ENCODE measurements at regions not wholly inside any gene's neighbourhood (a gene's known extent, or its start where the extent isn't known, plus 50 kb on each side); places are given as distances from the start of the nearest gene placed in this dataset.

GRCh38 chr15:81811736-81812135 lies 234.1 kb downstream of the MEX3B start:
- H3K4me3 ChIP-seq (ENCODE audit: low read depth, low read length) = no peak overlapping the region
- H3K18ac ChIP-seq (ENCODE audit: low read length) = no peak overlapping the region
- no peaks in the 10 kb centered on the region for H3K4me1 ChIP-seq (ENCODE audit: control insufficient read depth in 1 of 2, insufficient read depth in 2 of 2, low read length in 2 of 2)
- no peaks in the 10 kb centered on the region for H3K79me2 ChIP-seq (ENCODE audit: control insufficient read depth, insufficient read depth, low read length, poor library complexity)
- H4K91ac ChIP-seq (ENCODE audit: low read depth, low read length) = no peak overlapping the region
- H3K14ac ChIP-seq (ENCODE audit: low read length) = no peak overlapping the region
- no peak overlapping the region for H2BK12ac ChIP-seq (ENCODE audit: low read length)
- DNase-seq = no peak
- H2AK5ac ChIP-seq (ENCODE audit: low read length) = no peak overlapping the region
- no peak overlapping the region for H4K8ac ChIP-seq (ENCODE audit: low read depth, low read length)
- H3K9me3 ChIP-seq (ENCODE audit: insufficient read depth, low read depth, low read length) = no peaks in the 10 kb centered on the region
- H3K9ac ChIP-seq (ENCODE audit: low read length) = no peak overlapping the region
- H3K79me1 ChIP-seq (ENCODE audit: low read length) = no peaks in the 10 kb centered on the region
- H2BK120ac ChIP-seq (ENCODE audit: insufficient read depth, low read length, poor library complexity) = no peak overlapping the region
- no peak overlapping the region for H2AFZ ChIP-seq (ENCODE audit: insufficient read depth, low read length, poor library complexity)
- no peak overlapping the region for H3K23ac ChIP-seq (ENCODE audit: low read length)
- no CpG with 5 or more reads among the region's 6 CpGs for WGBS (ENCODE audit: extremely low coverage, insufficient coverage, insufficient read length)
- H3K4me2 ChIP-seq (ENCODE audit: low read length) = no peak overlapping the region
- H3K4ac ChIP-seq (ENCODE audit: low read depth, low read length) = no peak overlapping the region
- H2BK5ac ChIP-seq (ENCODE audit: low read depth, low read length, poor library complexity) = no peak overlapping the region
- H4K12ac ChIP-seq (ENCODE audit: low read depth, low read length) = no peak overlapping the region
- H3K27me3 ChIP-seq (ENCODE audit: insufficient read depth, low read length) = no peaks in the 10 kb centered on the region
- H3K36me3 ChIP-seq (ENCODE audit: control insufficient read depth in 1 of 2, insufficient read depth in 2 of 2, low read length in 2 of 2) = no peaks in the 10 kb centered on the region
- H3K27ac ChIP-seq (ENCODE audit: low read depth, low read length) = no peak overlapping the region

DNA sequence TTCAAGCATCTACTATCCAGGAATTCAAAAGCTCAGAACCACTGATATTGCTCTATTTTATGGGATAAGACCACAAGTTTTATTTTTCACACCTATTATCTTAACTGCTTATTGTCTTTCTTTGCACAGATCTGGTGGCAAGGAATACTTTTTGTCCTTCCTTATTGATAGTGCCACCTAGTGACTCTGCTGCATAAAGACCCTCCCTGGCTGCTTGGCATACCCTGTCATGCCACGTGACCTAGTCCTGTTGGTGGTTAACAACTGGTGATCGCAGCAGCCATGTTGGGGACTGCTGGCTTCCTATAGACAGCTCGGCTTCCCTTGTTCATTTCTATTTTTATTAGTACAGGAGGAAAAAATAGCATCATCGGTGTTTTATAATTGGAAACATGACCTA lies 236.3 kb downstream of the MEX3B start:
- Histone ChIP-seq H2BK12ac (ENCODE audit: low read length) (no peak overlapping the region), H2AK5ac (ENCODE audit: low read length) (no peak overlapping the region), H2AFZ (ENCODE audit: insufficient read depth, low read length, poor library complexity) (no peak overlapping the region), H2BK120ac (ENCODE audit: insufficient read depth, low read length, poor library complexity) (no peak overlapping the region), H3K4ac (ENCODE audit: low read depth, low read length) (no peak overlapping the region), H4K8ac (ENCODE audit: low read depth, low read length) (no peak overlapping the region), H4K91ac (ENCODE audit: low read depth, low read length) (no peak overlapping the region), H3K23ac (ENCODE audit: low read length) (no peak overlapping the region), H3K4me3 (ENCODE audit: low read depth, low read length) (no peak overlapping the region), H3K4me1 (ENCODE audit: control insufficient read depth in 1 of 2, insufficient read depth in 2 of 2, low read length in 2 of 2) (no peaks in the 10 kb centered on the region), H3K27me3 (ENCODE audit: insufficient read depth, low read length) (no peaks in the 10 kb centered on the region), H2BK5ac (ENCODE audit: low read depth, low read length, poor library complexity) (no peak overlapping the region), H3K27ac (ENCODE audit: low read depth, low read length) (no peak overlapping the region), H3K9ac (ENCODE audit: low read length) (no peak overlapping the region), H4K12ac (ENCODE audit: low read depth, low read length) (no peak overlapping the region), H3K14ac (ENCODE audit: low read length) (no peak overlapping the region), H3K18ac (ENCODE audit: low read length) (no peak overlapping the region), H3K36me3 (ENCODE audit: control insufficient read depth in 1 of 2, insufficient read depth in 2 of 2, low read length in 2 of 2) (no peaks in the 10 kb centered on the region), H3K4me2 (ENCODE audit: low read length) (no peak overlapping the region), H3K79me1 (ENCODE audit: low read length) (no peaks in the 10 kb centered on the region), H3K79me2 (ENCODE audit: control insufficient read depth, insufficient read depth, low read length, poor library complexity) (no peaks in the 10 kb centered on the region), H3K9me3 (ENCODE audit: insufficient read depth, low read depth, low read length) (no peaks in the 10 kb centered on the region)
- WGBS (ENCODE audit: extremely low coverage, insufficient coverage, insufficient read length) = no CpG with 5 or more reads among the region's 4 CpGs
- DNase-seq = no peak

DNA sequence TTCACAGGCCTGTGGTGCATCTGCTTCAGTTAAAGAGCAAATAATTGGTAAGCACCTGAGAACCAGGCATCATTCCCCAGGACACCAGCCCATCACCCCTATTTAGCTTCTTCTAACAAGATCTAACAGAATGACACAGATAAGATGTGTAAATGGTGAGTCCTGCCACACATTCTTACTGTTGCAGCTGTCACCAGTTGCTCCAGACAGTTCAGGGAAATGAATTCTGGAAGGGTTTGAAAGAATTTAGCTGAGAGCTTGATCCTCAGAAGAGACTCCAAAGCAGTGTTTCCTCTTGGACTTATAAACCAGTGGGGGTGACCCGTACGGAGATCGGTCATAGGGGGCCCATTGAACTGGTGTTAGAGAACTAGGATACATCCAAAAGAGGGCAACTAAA lies 238.0 kb downstream of the MEX3B start:
- no peak overlapping the region for H4K12ac ChIP-seq (ENCODE audit: low read depth, low read length)
- peak in 1 of 2 donors; percentile 8 for DNase-seq
- H2BK120ac ChIP-seq (ENCODE audit: insufficient read depth, low read length, poor library complexity) = no peak overlapping the region
- H2BK5ac ChIP-seq (ENCODE audit: low read depth, low read length, poor library complexity) = no peak overlapping the region
- no peaks in the 10 kb centered on the region for H3K79me2 ChIP-seq (ENCODE audit: control insufficient read depth, insufficient read depth, low read length, poor library complexity)
- no peak overlapping the region for H3K27ac ChIP-seq (ENCODE audit: low read depth, low read length)
- no CpG with 5 or more reads among the region's 3 CpGs for WGBS (ENCODE audit: extremely low coverage, insufficient coverage, insufficient read length)
- no peaks in the 10 kb centered on the region for H3K79me1 ChIP-seq (ENCODE audit: low read length)
- H3K14ac ChIP-seq (ENCODE audit: low read length) = no peak overlapping the region
- H3K4me3 ChIP-seq (ENCODE audit: low read depth, low read length) = no peak overlapping the region
- peaks cover 0 to 4% of the 10 kb centered on the region in 2 experiments for H3K4me1 ChIP-seq (ENCODE audit: control insufficient read depth in 1 of 2, insufficient read depth in 2 of 2, low read length in 2 of 2)
- H3K27me3 ChIP-seq (ENCODE audit: insufficient read depth, low read length) = no peaks in the 10 kb centered on the region
- H3K18ac ChIP-seq (ENCODE audit: low read length) = no peak overlapping the region
- H3K23ac ChIP-seq (ENCODE audit: low read length) = no peak overlapping the region
- no peak overlapping the region for H2BK12ac ChIP-seq (ENCODE audit: low read length)
- H3K4ac ChIP-seq (ENCODE audit: low read depth, low read length) = no peak overlapping the region
- no peak overlapping the region for H4K91ac ChIP-seq (ENCODE audit: low read depth, low read length)
- H3K4me2 ChIP-seq (ENCODE audit: low read length) = no peak overlapping the region
- H2AFZ ChIP-seq (ENCODE audit: insufficient read depth, low read length, poor library complexity) = no peak overlapping the region
- no peaks in the 10 kb centered on the region for H3K36me3 ChIP-seq (ENCODE audit: control insufficient read depth in 1 of 2, insufficient read depth in 2 of 2, low read length in 2 of 2)
- no peak overlapping the region for H3K9ac ChIP-seq (ENCODE audit: low read length)
- H2AK5ac ChIP-seq (ENCODE audit: low read length) = no peak overlapping the region
- H3K9me3 ChIP-seq (ENCODE audit: insufficient read depth, low read depth, low read length) = no peaks in the 10 kb centered on the region
- no peak overlapping the region for H4K8ac ChIP-seq (ENCODE audit: low read depth, low read length)

- Histone ChIP-seq H3K4me3 (ENCODE audit: low read depth, low read length) (no peak overlapping the region), H3K18ac (ENCODE audit: low read length) (no peak overlapping the region), H3K79me1 (ENCODE audit: low read length) (no peaks in the 10 kb centered on the region), H2BK12ac (ENCODE audit: low read length) (no peak overlapping the region), H4K8ac (ENCODE audit: low read depth, low read length) (no peak overlapping the region), H3K36me3 (ENCODE audit: control insufficient read depth in 1 of 2, insufficient read depth in 2 of 2, low read length in 2 of 2) (no peaks in the 10 kb centered on the region), H3K9me3 (ENCODE audit: insufficient read depth, low read depth, low read length) (no peaks in the 10 kb centered on the region), H3K4me2 (ENCODE audit: low read length) (no peak overlapping the region), H2AK5ac (ENCODE audit: low read length) (no peak overlapping the region), H3K27ac (ENCODE audit: low read depth, low read length) (no peak overlapping the region), H3K14ac (ENCODE audit: low read length) (no peak overlapping the region), H3K4ac (ENCODE audit: low read depth, low read length) (no peak overlapping the region), H2BK120ac (ENCODE audit: insufficient read depth, low read length, poor library complexity) (no peak overlapping the region), H4K91ac (ENCODE audit: low read depth, low read length) (no peak overlapping the region), H2BK5ac (ENCODE audit: low read depth, low read length, poor library complexity) (no peak overlapping the region), H3K27me3 (ENCODE audit: insufficient read depth, low read length) (no peaks in the 10 kb centered on the region), H3K79me2 (ENCODE audit: control insufficient read depth, insufficient read depth, low read length, poor library complexity) (no peaks in the 10 kb centered on the region), H3K23ac (ENCODE audit: low read length) (peak overlapping the region; percentile 85), H2AFZ (ENCODE audit: insufficient read depth, low read length, poor library complexity) (no peak overlapping the region), H3K4me1 (ENCODE audit: control insufficient read depth in 1 of 2, insufficient read depth in 2 of 2, low read length in 2 of 2) (peaks cover 0 to 4% of the 10 kb centered on the region in 2 experiments), H4K12ac (ENCODE audit: low read depth, low read length) (no peak overlapping the region), H3K9ac (ENCODE audit: low read length) (no peak overlapping the region)
- WGBS (ENCODE audit: extremely low coverage, insufficient coverage, insufficient read length) = no CpG with 5 or more reads among the region's 2 CpGs
- no peak for DNase-seq
Observed at GRCh38 chr15:81807186-81807585, 238.6 kb downstream of the MEX3B start.
